ENCODE measurements at regions not wholly inside any gene's neighbourhood (a gene's known extent, or its start where the extent isn't known, plus 50 kb on each side); places are given as distances from the start of the nearest gene placed in this dataset.
A peak's percentile ranks its signal among the peaks of the same experiment; 100 is the strongest.

- DNase-seq, result no peak
Observed at GRCh38 chr11:91406009-91406408, 818.6 kb upstream of the FAT3 start.

- no peak for DNase-seq
Observed at GRCh38 chr11:91404344-91404743, 820.3 kb upstream of the FAT3 start.

GRCh38 chr11:91397134-91397468, 827.5 kb upstream of the FAT3 start:
- peak; percentile 46 for DNase-seq

GRCh38 chr11:91396236-91397133, 828.1 kb upstream of the FAT3 start:
- DNase-seq, result peak; percentile 62

GRCh38 chr11:91394727-91395414, 829.7 kb upstream of the FAT3 start:
- peak; percentile 43 for DNase-seq

GRCh38 chr11:91394073-91394726, 830.4 kb upstream of the FAT3 start:
- peak; percentile 19 for DNase-seq

- DNase-seq, result no peak
Observed at GRCh38 chr11:91382946-91383345, 841.7 kb upstream of the FAT3 start.

GRCh38 chr11:91374794-91375193, 849.8 kb upstream of the FAT3 start:
- no peak for DNase-seq

GRCh38 chr11:91373497-91373896, 851.1 kb upstream of the FAT3 start:
- DNase-seq, result no peak

- no peak for DNase-seq
Observed at GRCh38 chr11:91366816-91367215, 857.8 kb upstream of the FAT3 start.

- no peak for DNase-seq
Observed at GRCh38 chr11:91365986-91366585, 858.5 kb upstream of the FAT3 start.

- DNase-seq, result no peak
Observed at GRCh38 chr11:91350931-91351330, 873.7 kb upstream of the FAT3 start.

- DNase-seq, result no peak
Observed at GRCh38 chr11:91326751-91327150, 897.9 kb upstream of the FAT3 start.

GRCh38 chr11:91326280-91326679, 898.3 kb upstream of the FAT3 start:
- no peak for DNase-seq

GRCh38 chr11:91314521-91314920, 910.1 kb upstream of the FAT3 start:
- DNase-seq, result no peak

- DNase-seq, result no peak
Observed at GRCh38 chr11:91312541-91312940, 912.1 kb upstream of the FAT3 start.

GRCh38 chr11:91310085-91310484, 914.5 kb upstream of the FAT3 start:
- DNase-seq, result no peak

- no peak for DNase-seq
Observed at GRCh38 chr11:91308069-91308468, 916.5 kb upstream of the FAT3 start.

GRCh38 chr11:91305402-91305801, 919.2 kb upstream of the FAT3 start:
- DNase-seq, result peak; percentile 4

- DNase-seq, result no peak
Observed at GRCh38 chr11:91303749-91304148, 920.9 kb upstream of the FAT3 start.

GRCh38 chr11:91299980-91300379, 924.6 kb upstream of the FAT3 start:
- no peak for DNase-seq

- DNase-seq, result no peak
Observed at GRCh38 chr11:91296629-91297028, 928.0 kb upstream of the FAT3 start.

- DNase-seq, result no peak
Observed at GRCh38 chr11:91295591-91295990, 929.0 kb upstream of the FAT3 start.
